Endothelial cell of umbilical vein (primary cell): ENCODE measurements at regions not wholly inside any gene's neighbourhood (a gene's known extent, or its start where the extent isn't known, plus 50 kb on each side); places are given as distances from the start of the nearest gene placed in this dataset.

Experiments used
- BruUV-seq: library from RNA; stranded (reverse); fragments of 400-500 nt; replicated peaks from 2 replicates; lab custom pipeline; 2021; lab: Mats Ljungman, UMichigan
- CTCF ChIA-PET: fragments of 300-600, 350-600 bp; sonication (Branson Sonifier 250); formaldehyde crosslinking; loops from one replicate; lab custom pipeline; 2021; ENCODE audit warnings: antibody characterized with exemption, inconsistent platforms; lab: Charles Lee
- POLR2A ChIA-PET: fragments of 300-600, 350-600 bp; sonication (Branson Sonifier 250); formaldehyde crosslinking; loops from one replicate; lab custom pipeline; 2021; ENCODE audit warnings: antibody characterized with exemption, inconsistent platforms; lab: Charles Lee
- DNase-seq: peaks from one replicate; pipeline ENCODE4 v3.0.0-alpha.2; 2011; ENCODE audit warnings: low read depth, low spot score
- FAIRE-seq: peaks from 2 replicates; lab custom pipeline; 2011; peaks lifted over from hg19 to GRCh38; lab: Jason Lieb, UNC
- H2AFZ ChIP-seq: 2 replicates; pipeline ENCODE4 v1.6.0; 2012; ENCODE audit warnings: low read depth, low read length, control low read depth, inconsistent platforms
- H3K27ac ChIP-seq: 2 replicates; pipeline ENCODE4 v1.5.1; 2011; ENCODE audit warnings: low read depth, mild to moderate bottlenecking, control low read depth, low read length, moderate library complexity; ENCODE audit not compliant: insufficient read depth
- H3K27me3 ChIP-seq, 2 experiments: 2 replicates each; pipeline versions ENCODE4 v1.6.0 to v1.6.1; 2011; ENCODE audit warnings: low read length in 2 of 2, mixed read lengths in 1 of 2; ENCODE audit not compliant: control insufficient read depth in 2 of 2, insufficient read depth in 2 of 2
- H3K36me3 ChIP-seq, 2 experiments: 2 replicates in 1 of 2; 3 replicates in 1 of 2; pipeline ENCODE4 v1.5.1; 2011; ENCODE audit warnings: low read length in 2 of 2, mild to moderate bottlenecking in 1 of 2, moderate library complexity in 1 of 2; ENCODE audit not compliant: control insufficient read depth in 2 of 2, insufficient read depth in 2 of 2; ENCODE audit errors: extremely low read depth in 1 of 2
- H3K4me1 ChIP-seq: 3 replicates; pipeline ENCODE4 v1.5.1; 2011; ENCODE audit warnings: mild to moderate bottlenecking, low read length; ENCODE audit not compliant: control insufficient read depth, insufficient read depth; ENCODE audit errors: extremely low read depth
- H3K4me2 ChIP-seq: 2 replicates; pipeline ENCODE4 v1.6.1; 2011; ENCODE audit warnings: low read length, control low read depth, mixed read lengths; ENCODE audit not compliant: insufficient read depth
- H3K4me3 ChIP-seq, 3 experiments: fragments of 200-600 bp in 1 of 3; sonication (generic), shearing (Covaris generic) in 1 of 3; replicated peaks in 1 of 3; 2 replicates each; pipeline ENCODE4 v1.5.1; 2011 to 2016; ENCODE audit warnings: control low read depth in 3 of 3, low read length in 3 of 3, mild to moderate bottlenecking in 2 of 3, inconsistent platforms in 1 of 3, low read depth in 1 of 3, moderate library complexity in 1 of 3; ENCODE audit not compliant: insufficient read depth in 1 of 3
- H3K79me2 ChIP-seq: 2 replicates; pipeline ENCODE4 v1.6.0; 2012; ENCODE audit warnings: low read length, inconsistent platforms; ENCODE audit not compliant: control insufficient read depth, insufficient read depth
- H3K9ac ChIP-seq: replicated peaks from 2 replicates; pipeline ENCODE3; 2011; ENCODE audit warnings: low read length, control low read depth; ENCODE audit not compliant: insufficient read depth; ENCODE audit errors: extremely low read depth
- H3K9me1 ChIP-seq: replicated peaks from 3 replicates; pipeline ENCODE4 v1.6.0; 2011; ENCODE audit warnings: mild to moderate bottlenecking, low read length; ENCODE audit not compliant: control insufficient read depth, insufficient read depth; ENCODE audit errors: extremely low read depth
- H3K9me3 ChIP-seq: replicated peaks from 2 replicates; pipeline ENCODE4 v1.5.1; 2012; ENCODE audit warnings: low read length, inconsistent platforms; ENCODE audit not compliant: control insufficient read depth, insufficient read depth
- H4K20me1 ChIP-seq: replicated peaks from 2 replicates; pipeline ENCODE3; 2011; ENCODE audit warnings: mild to moderate bottlenecking, low read length; ENCODE audit not compliant: control insufficient read depth, insufficient read depth; ENCODE audit errors: extremely low read depth
- EZH2 ChIP-seq: IDR thresholded peaks from 2 replicates; pipeline ENCODE4 v1.6.1; 2012; ENCODE audit warnings: borderline replicate concordance, low read depth, mild to moderate bottlenecking, moderate library complexity, low read length, inconsistent platforms; ENCODE audit not compliant: severe bottlenecking
- FOS ChIP-seq: IDR thresholded peaks from 2 replicates; pipeline ENCODE4 v1.6.1; 2011; ENCODE audit warnings: mild to moderate bottlenecking, low read length, moderate library complexity, borderline replicate concordance; ENCODE audit not compliant: insufficient read depth
- GATA2 ChIP-seq: IDR thresholded peaks from 2 replicates; pipeline ENCODE4 v1.7.0; 2011; ENCODE audit warnings: low read depth, mild to moderate bottlenecking, moderate library complexity, mixed read lengths, low read length; ENCODE audit not compliant: insufficient read length, insufficient read depth
- JUN ChIP-seq: IDR thresholded peaks from 2 replicates; pipeline ENCODE4 v1.6.1; 2011; ENCODE audit warnings: borderline replicate concordance, low read depth; ENCODE audit not compliant: insufficient read length, insufficient read depth
- MAX ChIP-seq: IDR thresholded peaks from 2 replicates; pipeline ENCODE4 v1.6.1; 2011; ENCODE audit not compliant: insufficient read depth, insufficient read length
- MYC ChIP-seq: IDR thresholded peaks from one replicate; pipeline ENCODE4 v1.6.1; 2011; ENCODE audit warnings: mild to moderate bottlenecking, low read depth, low read length
- POLR2A ChIP-seq: IDR thresholded peaks from 2 replicates; pipeline ENCODE4 v1.6.1; 2012; ENCODE audit warnings: low read depth, mild to moderate bottlenecking, control low read depth, low read length
- POLR2AphosphoS5 ChIP-seq: IDR thresholded peaks from 2 replicates; pipeline ENCODE4 v1.6.1; 2012; ENCODE audit warnings: low read depth, mild to moderate bottlenecking, control low read depth, low read length, moderate library complexity; ENCODE audit not compliant: insufficient read depth
- dilution Hi-C: fragments of 300-500 bp; cut with MboI; formaldehyde crosslinking; loops from one replicate; pipeline ENCODE4 v1.15.0; 2019; ENCODE audit warnings: low sequenced_read_pairs; ENCODE audit not compliant: extremely low pct_ligation_motif_present
- intact Hi-C: fragments of 100-400 bp; cut with micrococcal nuclease; formaldehyde crosslinking; loops from one replicate; pipeline ENCODE4 v1.10.0; 2022
- TF ChIP-seq, protein P1 (sequence below), 2 donors: IDR thresholded peaks; 1 replicate in 1 of 2; 2 replicates in 1 of 2; pipeline ENCODE4 v1.5.1; 2011; ENCODE audit warnings: low read length in 2 of 2, mild to moderate bottlenecking in 2 of 2, moderate library complexity in 2 of 2, control low read depth in 1 of 2, inconsistent platforms in 1 of 2, low read depth in 1 of 2; ENCODE audit not compliant: insufficient read depth in 1 of 2; ENCODE audit errors: extremely low read depth in 1 of 2

GRCh38 chr5:18036531-18036930 is 402.3 kb downstream of the TAF11L14 start:
- intact Hi-C loops (no loop called here), dilution Hi-C loops (no loop called here)
- Histone ChIP-seq H3K9me1 (no peaks in the 10 kb centered on the region), H3K36me3 (no peaks in the 10 kb centered on the region), H3K27me3 (no peaks in the 10 kb centered on the region), H4K20me1 (no peaks in the 10 kb centered on the region), H2AFZ (no peak overlapping the region), H3K4me3 (no peak overlapping the region), H3K9ac (no peak overlapping the region), H3K4me1 (no peaks in the 10 kb centered on the region), H3K9me3 (no peaks in the 10 kb centered on the region), H3K79me2 (no peaks in the 10 kb centered on the region), H3K4me2 (no peak overlapping the region), H3K27ac (no peak overlapping the region)
- ChIA-PET CTCF (no interaction called here), POLR2A (no interaction called here)
- DNase-seq (no peak), FAIRE-seq (no peak)
- no TSS peak for BruUV-seq
- TF ChIP-seq MAX: no peak
- no peak for TF ChIP-seq JUN
- no peak for TF ChIP-seq MYC
- no peak for TF ChIP-seq FOS
- TF ChIP-seq EZH2: no peak
- no peak for TF ChIP-seq GATA2
- TF ChIP-seq POLR2A: no peak
- TF ChIP-seq, protein P1, sequence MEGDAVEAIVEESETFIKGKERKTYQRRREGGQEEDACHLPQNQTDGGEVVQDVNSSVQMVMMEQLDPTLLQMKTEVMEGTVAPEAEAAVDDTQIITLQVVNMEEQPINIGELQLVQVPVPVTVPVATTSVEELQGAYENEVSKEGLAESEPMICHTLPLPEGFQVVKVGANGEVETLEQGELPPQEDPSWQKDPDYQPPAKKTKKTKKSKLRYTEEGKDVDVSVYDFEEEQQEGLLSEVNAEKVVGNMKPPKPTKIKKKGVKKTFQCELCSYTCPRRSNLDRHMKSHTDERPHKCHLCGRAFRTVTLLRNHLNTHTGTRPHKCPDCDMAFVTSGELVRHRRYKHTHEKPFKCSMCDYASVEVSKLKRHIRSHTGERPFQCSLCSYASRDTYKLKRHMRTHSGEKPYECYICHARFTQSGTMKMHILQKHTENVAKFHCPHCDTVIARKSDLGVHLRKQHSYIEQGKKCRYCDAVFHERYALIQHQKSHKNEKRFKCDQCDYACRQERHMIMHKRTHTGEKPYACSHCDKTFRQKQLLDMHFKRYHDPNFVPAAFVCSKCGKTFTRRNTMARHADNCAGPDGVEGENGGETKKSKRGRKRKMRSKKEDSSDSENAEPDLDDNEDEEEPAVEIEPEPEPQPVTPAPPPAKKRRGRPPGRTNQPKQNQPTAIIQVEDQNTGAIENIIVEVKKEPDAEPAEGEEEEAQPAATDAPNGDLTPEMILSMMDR (IDR thresholded peaks at IDR 0.05; ENCODE audit: extremely low read depth in 1 of 2, insufficient read depth in 1 of 2, low read depth in 1 of 2, low read length in 2 of 2): no peak
- TF ChIP-seq POLR2AphosphoS5: no peak
